Colonic mucosa (tissue), 4 donors: ENCODE measurements at regions not wholly inside any gene's neighbourhood (a gene's known extent, or its start where the extent isn't known, plus 50 kb on each side); places are given as distances from the start of the nearest gene placed in this dataset.

Source experiments
- DNase-seq: peaks from one replicate; pipeline ENCODE4 v3.0.0-alpha.2; 2020
- H3K27ac ChIP-seq: fragments of 200-600 bp; one replicate; pipeline ENCODE4 v1.8.0; 2021
- H3K27me3 ChIP-seq: fragments of 200-600 bp; one replicate; pipeline ENCODE4 v1.8.0; 2021
- H3K36me3 ChIP-seq: fragments of 200-600 bp; one replicate; pipeline ENCODE4 v1.8.0; 2021
- H3K4me1 ChIP-seq: fragments of 200-600 bp; one replicate; pipeline ENCODE4 v1.8.0; 2021; ENCODE audit warnings: mild to moderate bottlenecking
- H3K4me3 ChIP-seq: fragments of 200-600 bp; one replicate; pipeline ENCODE4 v1.8.0; 2021
- H3K9ac ChIP-seq, 2 donors: one replicate each; pipeline ENCODE4 v1.7.0; 2013; ENCODE audit warnings: control low read depth in 2 of 2, low read depth in 2 of 2, low read length in 2 of 2
- H3K9me3 ChIP-seq: fragments of 200-600 bp; one replicate; pipeline ENCODE4 v1.8.0; 2021
- CTCF ChIP-seq: fragments of 200-600 bp; IDR thresholded peaks from one replicate; pipeline ENCODE4 v1.8.0; 2022; ENCODE audit warnings: antibody characterized with exemption, mild to moderate bottlenecking
- intact Hi-C: fragments of 100-400 bp; cut with DNase I; formaldehyde crosslinking; loops from one replicate; pipeline ENCODE4 v1.14.1; 2022
- donor health status: healthy.
- donor health status: DM: no; HTN: no; CAD: no.
- donor health status: DM: no; HTN: no; CAD: no.

DNA sequence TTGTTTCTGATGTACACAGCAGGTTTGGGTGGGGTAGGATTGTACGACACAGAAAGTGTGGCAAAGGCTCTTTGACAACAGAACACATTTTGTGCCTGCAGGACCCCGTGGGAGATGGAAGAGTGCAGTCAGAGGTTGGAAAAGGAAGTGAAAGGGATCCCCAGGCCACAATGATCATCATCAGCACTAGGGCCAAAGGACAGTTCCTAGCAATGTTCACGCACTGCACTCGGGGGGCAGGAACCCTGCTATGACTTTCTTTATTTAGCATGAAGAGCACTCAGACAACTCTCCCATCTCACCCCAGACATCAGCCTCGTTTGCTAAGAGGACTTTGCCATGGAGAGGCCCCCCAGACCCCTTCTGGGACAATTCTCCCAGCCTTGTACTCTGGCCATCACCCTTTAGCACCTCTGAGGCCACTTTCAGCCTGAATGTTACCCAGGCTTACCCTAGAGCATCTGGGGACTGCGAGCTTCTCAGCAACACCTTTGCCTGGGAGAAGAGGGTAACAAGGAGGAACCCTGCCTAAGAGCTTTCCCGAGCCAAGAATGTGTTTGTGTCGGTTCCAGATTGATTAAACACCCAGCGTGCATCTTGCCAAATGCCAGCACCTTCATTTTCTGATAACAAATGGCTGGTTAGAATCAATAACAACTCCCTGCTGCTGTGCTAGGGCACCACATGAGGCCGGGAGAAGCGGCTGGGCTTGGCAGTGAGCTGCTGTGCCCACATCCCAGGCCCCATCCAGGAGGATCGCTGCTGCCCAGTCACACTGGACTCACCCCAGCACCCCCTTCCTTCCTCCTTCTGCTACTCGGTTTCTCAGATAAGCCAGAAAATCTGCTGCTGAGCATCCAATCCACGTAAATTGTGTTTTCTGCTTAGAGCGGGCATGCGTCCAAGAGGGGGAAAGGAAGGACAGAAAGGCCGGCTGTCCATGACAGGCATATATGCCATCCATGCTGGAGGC is 633.1 kb downstream of the AJAP1 start:
- no peak overlapping the region for H3K27ac ChIP-seq
- no peaks in the 10 kb centered on the region for H3K9me3 ChIP-seq
- intact Hi-C loops, result no loop called here
- H3K36me3 ChIP-seq, result no peaks in the 10 kb centered on the region
- no peak for DNase-seq
- H3K4me1 ChIP-seq, result no peaks in the 10 kb centered on the region
- H3K9ac ChIP-seq, result no peak overlapping the region
- no peak for TF ChIP-seq CTCF
- no peaks in the 10 kb centered on the region for H3K27me3 ChIP-seq
- no peak overlapping the region for H3K4me3 ChIP-seq

- Histone ChIP-seq H3K36me3 (no peaks in the 10 kb centered on the region), H3K27me3 (no peaks in the 10 kb centered on the region), H3K4me1 (no peaks in the 10 kb centered on the region), H3K9me3 (no peaks in the 10 kb centered on the region), H3K9ac (no peak overlapping the region), H3K4me3 (no peak overlapping the region), H3K27ac (no peak overlapping the region)
- TF ChIP-seq CTCF, result no peak
- intact Hi-C loops, result no loop called here
- DNase-seq, result no peak
These were observed 631.8 kb downstream of the AJAP1 start for GRCh38 chr1:5286244-5286643.

DNA sequence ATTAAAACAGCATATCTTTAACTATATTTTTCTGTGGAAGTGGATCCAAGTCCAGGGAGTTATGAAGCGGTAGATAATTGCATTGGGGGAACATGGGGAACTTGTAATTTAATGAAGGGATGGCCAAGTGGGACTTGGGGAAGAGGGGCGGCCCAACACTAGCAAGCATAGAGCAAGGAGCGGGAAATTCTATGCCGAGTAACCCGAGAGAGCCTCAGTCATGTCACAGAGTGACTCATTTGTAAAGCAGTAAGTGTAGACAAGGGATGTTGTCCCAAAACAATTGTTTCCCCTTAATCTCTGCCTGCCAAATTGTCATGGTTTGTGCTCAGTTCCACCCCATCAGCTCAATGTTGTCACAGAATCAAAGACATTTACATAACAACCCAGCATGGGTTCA is 620.1 kb downstream of the AJAP1 start:
- H3K27me3 ChIP-seq, result no peaks in the 10 kb centered on the region
- no peaks in the 10 kb centered on the region for H3K4me1 ChIP-seq
- no peak for DNase-seq
- intact Hi-C loops, result no loop called here
- H3K36me3 ChIP-seq, result no peaks in the 10 kb centered on the region
- no peak overlapping the region for H3K27ac ChIP-seq
- no peaks in the 10 kb centered on the region for H3K9me3 ChIP-seq
- no peak overlapping the region for H3K4me3 ChIP-seq
- no peak for TF ChIP-seq CTCF
- H3K9ac ChIP-seq, result no peak overlapping the region

- Histone ChIP-seq H3K4me1 (no peaks in the 10 kb centered on the region), H3K27ac (no peak overlapping the region), H3K9me3 (no peaks in the 10 kb centered on the region), H3K9ac (no peak overlapping the region), H3K27me3 (no peaks in the 10 kb centered on the region), H3K4me3 (no peak overlapping the region), H3K36me3 (no peaks in the 10 kb centered on the region)
- no peak for DNase-seq
- no peak for TF ChIP-seq CTCF
- intact Hi-C loops, result no loop called here
These were observed 619.0 kb downstream of the AJAP1 start for GRCh38 chr1:5273280-5274003.

DNA sequence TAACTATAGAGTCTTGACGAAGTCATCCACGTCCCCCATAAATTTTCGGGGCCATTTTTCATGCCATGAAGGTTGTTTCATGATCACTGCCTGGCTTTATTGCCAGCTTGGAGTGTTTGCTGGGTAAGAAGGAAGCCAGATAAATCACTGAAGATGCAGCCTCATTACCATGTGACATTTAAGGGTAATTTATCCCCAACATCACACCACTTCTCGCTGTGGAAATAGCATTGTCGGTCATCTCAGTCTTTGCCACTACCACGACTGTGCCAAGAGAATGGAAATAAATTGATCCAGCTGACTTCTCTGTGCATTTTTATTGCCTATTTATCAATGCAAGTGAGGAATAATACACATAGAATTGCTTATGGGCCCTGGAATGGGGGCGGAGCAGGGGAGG is 617.9 kb downstream of the AJAP1 start:
- Histone ChIP-seq H3K27ac (no peak overlapping the region), H3K27me3 (no peaks in the 10 kb centered on the region), H3K4me1 (no peaks in the 10 kb centered on the region), H3K4me3 (no peak overlapping the region), H3K9me3 (no peaks in the 10 kb centered on the region), H3K9ac (no peak overlapping the region), H3K36me3 (no peaks in the 10 kb centered on the region)
- DNase-seq, result no peak
- intact Hi-C loops, result no loop called here
- no peak for TF ChIP-seq CTCF
